ENCODE measurements at regions not wholly inside any gene's neighbourhood (a gene's known extent, or its start where the extent isn't known, plus 50 kb on each side); places are given as distances from the start of the nearest gene placed in this dataset.

DNA sequence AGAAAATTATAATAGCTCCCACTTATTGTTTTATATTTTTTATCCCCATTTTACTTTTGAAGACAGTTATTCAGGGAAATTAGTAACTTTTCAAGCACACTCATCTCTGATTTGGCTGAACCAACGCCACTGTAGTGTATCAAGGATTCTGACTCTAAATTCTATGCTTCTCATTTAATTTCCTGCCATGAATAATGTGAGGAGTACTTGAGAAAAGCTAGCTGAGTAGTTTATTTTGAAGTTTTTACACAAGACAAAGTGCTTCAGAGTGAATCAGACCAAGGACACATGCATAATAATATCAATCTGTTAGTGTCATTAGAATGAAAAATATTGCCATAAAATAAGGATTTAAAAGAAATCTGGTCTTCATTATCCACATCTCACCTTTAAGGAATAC lies 329.9 kb downstream of the SLITRK6 start:
- no peak for TF ChIP-seq REST (IDR thresholded peaks at IDR 0.05; ENCODE audit: insufficient replicate concordance, low read depth)
- no peak for TF ChIP-seq POLR2AphosphoS5 (IDR thresholded peaks at IDR 0.05; ENCODE audit: low read depth)
- no peak for TF ChIP-seq SPI1 (IDR thresholded peaks at IDR 0.05; ENCODE audit: borderline replicate concordance, low read depth)
- TF ChIP-seq GABPA (IDR thresholded peaks at IDR 0.05; ENCODE audit: low read depth) = no peak
- Histone ChIP-seq H3K27ac (replicated peaks) (no peak overlapping the region), H3K4me3 (replicated peaks; ENCODE audit: insufficient read depth, low read length) (no peak overlapping the region), H3K27me3 (ENCODE audit: insufficient read depth, poor library complexity, severe bottlenecking) (no peaks in the 10 kb centered on the region)
- no peak for DNase-seq (ENCODE audit: low read depth in 1 of 2, low spot score in 1 of 2)

DNA sequence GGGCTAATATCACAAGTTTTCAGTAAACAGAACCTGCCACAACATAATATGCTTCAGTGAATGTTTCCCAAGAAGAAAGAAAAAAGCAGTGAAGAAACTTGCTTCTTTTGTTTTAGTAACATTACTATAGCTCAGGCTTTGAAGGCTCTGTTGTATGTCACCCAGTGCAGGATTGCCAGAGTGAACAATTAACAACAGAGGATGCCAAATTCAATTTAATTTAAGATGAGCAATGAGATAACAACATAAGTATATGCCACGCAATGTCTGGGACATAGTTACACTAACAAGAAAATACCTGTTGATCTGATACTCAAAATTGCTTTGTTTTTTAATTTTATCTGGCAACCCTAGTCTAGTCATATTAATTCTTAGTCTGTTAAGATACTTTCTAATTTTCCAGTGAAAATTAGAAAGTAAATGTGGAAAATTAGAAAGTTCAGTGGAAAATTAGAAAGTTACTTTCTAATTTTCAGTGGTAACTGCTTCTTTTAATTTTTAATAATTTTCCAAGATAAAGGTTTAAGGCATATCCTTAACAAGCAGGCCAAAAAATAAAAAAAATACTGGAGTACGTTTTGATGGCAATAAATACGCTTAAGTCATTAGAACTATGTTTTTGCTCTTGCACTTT lies 336.3 kb downstream of the SLITRK6 start:
- no peak for DNase-seq (ENCODE audit: low read depth in 1 of 2, low spot score in 1 of 2)
- TF ChIP-seq SPI1 (IDR thresholded peaks at IDR 0.05; ENCODE audit: borderline replicate concordance, low read depth) (no peak), CTCF (IDR thresholded peaks at IDR 0.05; ENCODE audit: insufficient read depth, low read length) (no peak), GABPA (IDR thresholded peaks at IDR 0.05; ENCODE audit: low read depth) (no peak), POLR2AphosphoS5 (IDR thresholded peaks at IDR 0.05; ENCODE audit: low read depth) (no peak), REST (IDR thresholded peaks at IDR 0.05; ENCODE audit: insufficient replicate concordance, low read depth) (no peak)
- H3K4me3 ChIP-seq (replicated peaks; ENCODE audit: insufficient read depth, low read length) = no peak overlapping the region
- H3K27me3 ChIP-seq (ENCODE audit: insufficient read depth, poor library complexity, severe bottlenecking) = no peaks in the 10 kb centered on the region
- H3K27ac ChIP-seq (replicated peaks) = no peak overlapping the region

DNA sequence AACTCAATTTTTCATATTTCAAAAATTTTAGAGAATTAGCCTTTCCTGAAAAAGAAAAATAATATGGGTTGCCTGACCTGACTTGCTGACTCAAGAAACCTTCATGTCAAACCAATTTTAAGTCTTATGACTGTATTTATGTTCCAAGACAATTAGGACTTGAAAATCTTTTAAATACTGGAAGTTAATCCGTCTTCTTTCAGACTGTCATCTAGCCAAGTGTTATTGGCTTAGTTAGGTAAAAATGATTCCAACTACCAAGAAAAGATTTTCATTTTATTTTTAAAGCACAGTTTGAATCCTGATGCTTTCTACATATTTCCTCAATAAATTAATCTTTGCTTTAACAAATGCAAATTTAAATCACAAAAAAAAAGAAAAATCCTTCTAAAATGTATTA lies 337.6 kb downstream of the SLITRK6 start:
- Histone ChIP-seq H3K27me3 (ENCODE audit: insufficient read depth, poor library complexity, severe bottlenecking) (no peaks in the 10 kb centered on the region), H3K4me3 (replicated peaks; ENCODE audit: insufficient read depth, low read length) (no peak overlapping the region), H3K27ac (replicated peaks) (no peak overlapping the region)
- TF ChIP-seq SPI1 (IDR thresholded peaks at IDR 0.05; ENCODE audit: borderline replicate concordance, low read depth) = no peak
- no peak for TF ChIP-seq POLR2AphosphoS5 (IDR thresholded peaks at IDR 0.05; ENCODE audit: low read depth)
- TF ChIP-seq REST (IDR thresholded peaks at IDR 0.05; ENCODE audit: insufficient replicate concordance, low read depth) = no peak
- no peak for TF ChIP-seq CTCF (IDR thresholded peaks at IDR 0.05; ENCODE audit: insufficient read depth, low read length)
- no peak for TF ChIP-seq GABPA (IDR thresholded peaks at IDR 0.05; ENCODE audit: low read depth)
- no peak for DNase-seq (ENCODE audit: low read depth in 1 of 2, low spot score in 1 of 2)
